ENCODE measurements at regions not wholly inside any gene's neighbourhood (a gene's known extent, or its start where the extent isn't known, plus 50 kb on each side); places are given as distances from the start of the nearest gene placed in this dataset.
"Not testable (repeated sequence)": the region's sequence is repeated elsewhere in the genome, so short reads cannot be mapped to it uniquely, and the experiment has no call there.

- DNase-seq: no peak
Measured at GRCh38 chr12:87047691-87048090, 791.5 kb upstream of the MGAT4C start.

GRCh38 chr12:87039536-87039935, 783.3 kb upstream of the MGAT4C start:
- DNase-seq: no peak

- DNase-seq: no peak
Measured at GRCh38 chr12:87038098-87038497, 781.9 kb upstream of the MGAT4C start.

- no peak for DNase-seq
Measured at GRCh38 chr12:87025976-87026375, 769.8 kb upstream of the MGAT4C start.

GRCh38 chr12:87021400-87021799, 765.2 kb upstream of the MGAT4C start:
- DNase-seq: no peak

GRCh38 chr12:87020071-87020470, 763.9 kb upstream of the MGAT4C start:
- DNase-seq: no peak

- DNase-seq: no peak
Measured at GRCh38 chr12:87015352-87015751, 759.2 kb upstream of the MGAT4C start.

GRCh38 chr12:87008785-87009384, 752.7 kb upstream of the MGAT4C start:
- no peak for DNase-seq

GRCh38 chr12:87001102-87001501, 744.9 kb upstream of the MGAT4C start:
- no peak for DNase-seq

- no peak for DNase-seq
Measured at GRCh38 chr12:86985298-86985697, 729.1 kb upstream of the MGAT4C start.

GRCh38 chr12:86970595-86970994, 714.4 kb upstream of the MGAT4C start:
- not testable (repeated sequence) for DNase-seq

GRCh38 chr12:86959766-86960458, 703.7 kb upstream of the MGAT4C start:
- DNase-seq: no peak

- peak; percentile 6 for DNase-seq
Measured at GRCh38 chr12:86950444-86950843, 694.3 kb upstream of the MGAT4C start.

- no peak for DNase-seq
Measured at GRCh38 chr12:86950043-86950442, 693.9 kb upstream of the MGAT4C start.

GRCh38 chr12:86948851-86949250, 692.7 kb upstream of the MGAT4C start:
- no peak for DNase-seq

GRCh38 chr12:86945685-86946196, 689.5 kb upstream of the MGAT4C start:
- no peak for DNase-seq

GRCh38 chr12:86944197-86944819, 688.1 kb upstream of the MGAT4C start:
- DNase-seq: not testable (repeated sequence)

GRCh38 chr12:86931714-86932113, 675.5 kb upstream of the MGAT4C start:
- no peak for DNase-seq

- DNase-seq: no peak
Measured at GRCh38 chr12:86929962-86930361, 673.8 kb upstream of the MGAT4C start.

GRCh38 chr12:86917121-86917520, 660.9 kb upstream of the MGAT4C start:
- no peak for DNase-seq

- no peak for DNase-seq
Measured at GRCh38 chr12:86914721-86915120, 658.5 kb upstream of the MGAT4C start.

- DNase-seq: no peak
Measured at GRCh38 chr12:86911973-86912372, 655.8 kb upstream of the MGAT4C start.

- no peak for DNase-seq
Measured at GRCh38 chr12:86903159-86903558, 647.0 kb upstream of the MGAT4C start.

GRCh38 chr12:86860776-86861175, 604.6 kb upstream of the MGAT4C start:
- DNase-seq: no peak
